GM21515 (cell line): ENCODE measurements at regions not wholly inside any gene's neighbourhood (a gene's known extent, or its start where the extent isn't known, plus 50 kb on each side); places are given as distances from the start of the nearest gene placed in this dataset.
A peak's percentile ranks its signal among the peaks of the same experiment; 100 is the strongest.

Experiments used
- ATAC-seq: cut with Tn5 transposase; IDR thresholded peaks from one replicate; pipeline ENCODE4 v1.9.1; 2021; ENCODE audit not compliant: unreplicated experiment

DNA sequence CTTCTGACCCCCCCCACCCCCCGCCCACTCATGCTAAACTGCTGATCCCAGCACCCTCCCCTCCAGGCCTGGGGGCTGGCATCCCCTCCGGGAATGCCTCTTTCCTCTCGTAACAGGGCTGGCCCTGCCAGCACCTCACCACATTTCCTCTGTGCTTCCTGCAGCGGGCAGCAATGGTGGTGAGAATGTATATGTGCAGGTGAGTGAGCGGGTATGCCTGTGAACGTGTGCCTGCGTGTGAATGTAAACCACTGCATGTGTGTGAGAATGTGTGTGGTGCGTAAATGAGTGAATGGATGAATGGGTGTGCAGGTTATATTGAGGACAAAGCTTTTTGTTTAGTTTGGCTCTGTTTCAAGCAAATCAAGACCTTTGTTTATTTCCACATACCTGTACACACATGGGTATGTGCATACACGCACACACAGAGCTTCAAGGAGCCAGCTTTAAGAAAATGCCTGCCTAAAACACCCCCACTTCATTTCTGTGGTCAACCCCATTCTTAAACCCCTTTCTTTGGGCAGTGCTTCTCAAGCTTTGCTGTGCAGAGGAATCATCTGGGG is 95.7 kb upstream of the SHB start:
- ATAC-seq = no peak

DNA sequence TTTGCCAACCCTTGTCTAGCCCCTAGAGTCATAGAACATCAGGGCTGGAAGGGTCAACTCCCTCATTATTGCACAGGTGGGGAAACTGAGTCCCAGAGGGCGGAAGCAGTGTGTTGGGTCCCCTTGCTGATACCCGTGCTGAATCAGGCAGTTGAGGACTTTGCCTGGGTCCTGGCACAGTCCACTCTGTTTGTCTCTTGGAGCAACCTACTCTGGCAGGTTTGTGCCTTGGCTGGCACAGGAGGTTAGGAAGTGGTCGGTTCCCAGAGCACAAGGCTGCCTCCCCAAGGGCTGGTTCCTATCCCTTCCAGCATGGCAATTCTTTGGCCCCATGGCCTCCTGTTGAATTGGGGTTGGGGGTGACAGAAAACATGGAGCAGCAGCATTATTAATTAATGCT is 94.5 kb upstream of the SHB start:
- ATAC-seq = no peak

DNA sequence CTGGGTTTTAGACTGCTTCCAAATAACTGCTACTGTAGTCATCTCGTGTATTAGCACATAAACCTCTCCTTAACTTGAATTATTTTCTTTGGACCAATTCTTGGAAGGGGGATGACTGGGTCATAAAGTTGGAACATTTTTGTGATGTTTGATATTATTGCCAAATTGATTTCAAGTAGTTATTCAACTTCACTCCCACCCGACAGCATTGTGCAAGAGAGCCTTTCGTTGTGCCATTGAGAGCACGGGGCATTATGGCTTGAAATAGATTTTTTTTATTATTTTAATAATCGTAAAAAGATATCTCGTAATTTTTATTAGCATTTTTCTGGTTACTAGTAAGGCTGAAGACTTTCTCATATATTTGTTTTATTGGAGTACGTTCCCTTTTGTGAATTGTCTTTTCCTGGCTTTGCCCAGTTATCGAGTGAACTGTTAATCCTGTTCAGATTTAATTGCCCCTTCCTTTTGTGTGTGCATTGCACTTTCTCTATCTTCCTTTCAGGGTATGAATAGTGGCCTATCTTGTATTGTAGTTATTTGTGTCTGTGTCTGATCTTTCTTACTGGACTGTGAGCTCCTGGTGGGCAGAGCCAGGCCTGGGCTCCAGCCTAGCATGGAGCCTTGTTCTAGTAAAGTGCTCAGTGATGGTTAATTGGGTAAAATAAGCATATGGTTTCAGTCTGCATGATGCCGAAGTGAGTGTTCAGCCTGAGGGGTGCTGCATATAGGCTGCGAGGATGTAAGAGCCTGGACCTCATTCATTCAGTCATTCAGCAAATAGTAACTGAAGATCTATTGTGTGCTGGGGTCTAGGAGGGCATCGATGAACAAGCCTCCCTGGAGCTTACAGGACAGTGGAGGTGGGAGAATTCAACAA is 93.5 kb upstream of the SHB start:
- no peak for ATAC-seq

DNA sequence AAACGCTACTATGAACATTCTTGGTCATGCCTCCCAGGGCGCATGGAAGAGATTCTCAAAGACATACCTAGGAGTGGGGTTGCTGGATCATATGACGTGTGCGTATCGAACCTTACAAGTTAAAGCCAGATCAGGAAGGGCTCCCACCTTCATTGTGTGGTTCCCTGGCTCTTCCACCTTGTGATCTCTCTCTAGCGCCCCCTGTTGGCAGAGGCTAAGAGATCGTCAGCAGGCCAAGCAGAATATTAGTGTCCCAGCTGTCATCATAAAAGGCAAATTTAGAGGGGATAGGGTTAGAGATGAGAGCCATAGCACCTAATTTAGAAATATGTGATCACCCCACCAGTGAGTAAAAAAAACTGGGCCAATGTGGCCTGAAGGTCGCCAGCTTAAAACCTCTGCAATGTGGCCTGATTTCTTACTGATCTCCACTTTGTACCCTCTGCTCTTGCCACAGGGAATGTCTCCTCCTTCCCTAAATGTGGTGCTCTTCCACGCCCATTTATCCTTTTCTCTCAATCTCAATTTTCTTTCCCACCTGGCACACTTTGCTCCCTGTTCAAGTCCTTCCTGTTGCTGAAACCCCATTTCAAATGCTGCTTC is 91.7 kb upstream of the SHB start:
- peak; percentile 63 for ATAC-seq

DNA sequence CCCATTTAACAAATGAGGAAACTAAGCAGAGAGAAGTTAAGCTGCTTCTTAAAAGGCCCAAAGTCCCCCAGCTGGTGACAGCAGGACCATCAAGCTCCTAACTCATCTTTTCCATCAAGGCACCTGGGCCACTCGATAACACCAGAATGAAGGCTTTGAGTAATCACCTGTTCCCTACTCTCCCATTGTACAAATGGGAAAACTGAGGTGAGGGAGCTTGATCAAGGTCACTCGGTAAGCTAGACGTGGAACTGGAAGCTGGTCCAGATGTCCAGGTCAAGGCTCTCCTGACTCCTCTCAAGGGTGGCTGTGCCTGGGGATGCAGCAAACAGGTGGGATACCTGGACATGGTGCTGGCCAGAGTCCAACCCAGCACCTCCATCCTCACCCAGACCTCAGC is 90.6 kb upstream of the SHB start:
- no peak for ATAC-seq

DNA sequence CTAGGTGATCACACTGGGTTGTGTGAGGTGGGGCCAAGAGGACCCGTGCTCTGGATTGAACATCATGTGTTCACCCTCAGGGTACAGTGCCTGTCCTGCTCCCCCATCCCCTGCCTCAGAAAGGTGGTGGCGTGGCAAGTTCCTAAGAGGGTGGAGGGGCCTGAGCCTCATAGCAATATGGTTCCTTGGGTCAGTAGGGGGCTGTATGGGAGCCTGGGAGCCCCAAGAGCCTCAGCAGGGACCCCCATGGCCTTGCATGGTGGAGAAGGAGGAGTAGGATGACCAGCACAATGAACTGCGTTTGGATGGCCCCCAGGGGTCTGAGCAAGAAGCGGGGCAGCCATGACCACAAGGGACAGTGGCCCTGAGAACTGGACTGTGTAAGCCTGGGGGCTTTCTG is 89.6 kb upstream of the SHB start:
- ATAC-seq = no peak

DNA sequence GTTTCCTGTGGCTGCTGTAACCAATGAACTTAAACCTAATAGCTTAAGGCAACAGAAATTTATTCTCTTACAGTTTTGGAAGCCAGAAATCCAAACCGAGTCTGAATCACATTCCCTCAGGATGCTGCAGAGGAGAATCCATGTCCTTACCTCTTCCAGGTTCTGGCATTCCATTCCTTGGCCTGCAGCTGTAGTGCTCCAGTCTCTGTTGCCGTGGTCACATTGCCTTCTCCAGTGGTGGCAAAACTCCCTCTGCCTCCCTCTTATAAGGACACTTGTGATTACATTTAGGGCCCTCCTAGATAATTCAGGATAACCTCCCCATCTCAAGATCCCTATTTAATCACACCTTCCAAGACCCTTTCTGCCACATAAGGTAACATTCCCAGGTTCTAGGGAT is 88.7 kb upstream of the SHB start:
- ATAC-seq = no peak

DNA sequence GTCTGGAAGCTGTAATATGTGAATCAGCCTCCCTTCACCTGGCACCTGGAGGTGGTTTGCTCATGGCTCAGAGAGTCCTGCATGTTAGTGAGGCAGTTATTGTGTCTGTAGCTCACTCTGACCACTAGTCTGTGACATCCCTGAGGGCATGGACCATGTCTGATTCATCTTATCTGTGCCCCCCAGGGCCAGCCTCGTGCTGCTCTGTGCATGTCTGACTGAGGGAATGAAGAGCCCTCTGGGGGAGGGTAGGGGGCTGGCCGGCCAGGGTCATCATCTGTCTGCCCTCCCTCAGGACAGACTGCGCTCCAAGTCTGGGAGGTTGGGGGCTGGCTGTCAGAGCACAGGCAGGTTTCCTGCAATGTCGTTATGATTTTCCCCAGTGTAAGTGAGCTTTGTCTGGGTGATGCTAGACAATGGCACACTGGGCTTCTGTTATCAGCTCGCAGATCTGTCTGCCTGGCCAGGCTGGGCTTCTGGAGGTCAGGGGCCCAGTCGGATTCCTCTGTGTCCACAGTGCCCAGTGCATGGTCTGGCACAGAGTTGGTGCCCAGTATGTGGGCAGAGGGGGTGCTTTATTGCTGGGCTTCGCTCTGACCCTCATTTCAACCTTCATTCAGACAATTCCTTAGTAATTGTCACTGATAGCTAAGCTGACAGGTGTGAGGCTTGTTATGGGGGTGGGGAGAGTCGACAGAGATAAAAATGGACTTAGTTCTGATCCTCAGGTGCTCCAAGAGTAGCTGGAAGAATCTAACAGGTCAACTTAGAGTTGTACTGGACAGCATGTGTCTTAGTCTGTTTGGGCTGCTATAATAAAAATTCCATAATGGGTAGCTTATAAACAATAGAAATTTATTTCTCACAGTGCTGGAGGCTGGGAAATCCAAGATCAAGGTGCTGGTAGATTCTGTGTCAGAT is 85.7 kb upstream of the SHB start:
- no peak for ATAC-seq

DNA sequence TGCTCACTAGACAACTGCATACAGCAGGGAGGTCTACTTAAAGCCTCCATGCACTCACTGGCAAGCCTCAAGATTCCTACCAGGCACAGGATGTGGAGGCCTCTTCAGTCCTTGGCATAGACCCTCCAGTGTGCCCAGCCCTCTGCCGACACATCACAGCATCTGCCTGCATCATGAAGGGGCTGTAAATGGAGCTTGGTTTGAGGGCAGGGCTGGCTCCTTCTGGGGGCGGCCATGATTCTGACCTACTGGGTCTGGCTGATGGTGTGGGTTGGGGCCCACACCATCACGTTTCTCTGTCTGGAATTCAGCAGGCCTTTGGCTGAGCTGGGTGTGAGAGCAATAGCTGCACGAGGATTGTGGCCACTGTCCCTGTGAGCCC is 84.9 kb upstream of the SHB start:
- no peak for ATAC-seq

DNA sequence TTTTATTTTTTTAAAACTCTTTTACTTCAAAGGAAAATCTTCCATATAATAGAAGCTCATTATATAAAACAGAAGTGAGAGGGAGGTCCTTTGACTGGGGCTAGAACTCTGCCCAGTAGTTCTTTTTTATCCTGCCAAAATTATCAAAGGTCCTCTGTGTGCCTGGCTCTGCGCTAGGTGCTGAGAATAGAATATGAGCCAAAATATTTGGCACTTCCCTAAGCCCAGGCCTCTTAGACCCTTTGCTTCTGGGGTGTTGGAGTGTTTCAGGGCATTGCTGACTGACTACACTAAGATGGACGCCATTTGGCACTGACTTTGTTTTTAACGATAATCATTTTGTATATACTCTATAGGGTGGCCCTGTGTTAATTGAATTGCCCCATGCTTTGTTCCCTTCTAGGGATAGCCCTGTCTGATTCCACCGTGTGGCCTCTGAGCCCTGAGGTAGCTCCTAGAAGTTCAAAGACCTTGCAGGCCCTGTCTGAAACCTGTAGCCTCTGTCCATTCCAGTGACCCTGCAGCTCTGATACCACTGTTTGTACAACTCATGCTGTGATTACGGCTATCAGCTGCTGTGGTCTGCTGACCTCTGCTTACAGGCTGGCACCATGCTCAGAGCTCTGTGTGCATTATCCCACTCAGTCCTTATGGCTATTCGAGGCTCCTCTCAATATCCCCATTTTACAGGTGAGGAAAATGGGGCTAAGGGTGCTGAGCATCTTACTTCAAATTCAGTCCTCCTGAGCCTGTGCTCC is 84.3 kb upstream of the SHB start:
- ATAC-seq = no peak

DNA sequence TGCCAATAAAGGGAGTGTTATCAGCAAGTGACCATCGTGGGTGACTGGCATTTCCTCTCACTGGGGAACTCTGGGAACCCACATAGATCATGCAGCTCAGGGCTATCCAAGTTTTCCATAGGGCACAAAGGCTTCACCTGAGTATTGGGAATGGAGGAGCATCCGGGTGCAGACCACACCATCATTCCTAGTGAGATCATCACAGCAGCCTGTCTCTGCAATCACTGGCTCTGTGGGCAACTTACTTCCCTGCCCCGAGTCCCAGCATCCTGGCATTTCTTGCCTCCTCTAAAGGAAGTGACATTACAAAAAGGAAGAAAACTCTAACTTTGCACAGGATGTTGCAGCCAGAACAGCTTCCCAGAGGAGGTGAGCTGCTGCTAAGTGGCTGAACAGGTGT is 80.6 kb upstream of the SHB start:
- no peak for ATAC-seq

DNA sequence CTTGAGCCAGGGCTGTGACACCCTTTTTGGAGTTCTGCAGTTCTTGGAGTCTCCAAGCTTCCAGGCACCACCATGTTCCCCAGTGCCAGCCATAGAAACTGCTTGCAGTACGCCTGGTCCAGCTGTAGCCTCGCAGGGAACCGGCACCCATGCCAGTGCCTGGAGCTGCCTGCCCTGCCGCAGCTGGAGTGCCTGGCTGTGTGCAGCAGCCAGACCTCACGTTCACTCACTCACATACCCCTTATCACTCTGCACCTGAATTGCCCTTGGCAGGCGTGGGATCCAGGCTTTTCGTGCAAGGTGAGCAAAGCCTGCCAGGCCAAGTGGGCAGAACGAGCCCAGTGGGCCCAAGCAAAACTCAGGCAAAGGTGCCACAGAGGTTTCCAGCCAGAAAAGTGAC is 77.8 kb upstream of the SHB start:
- ATAC-seq = no peak

DNA sequence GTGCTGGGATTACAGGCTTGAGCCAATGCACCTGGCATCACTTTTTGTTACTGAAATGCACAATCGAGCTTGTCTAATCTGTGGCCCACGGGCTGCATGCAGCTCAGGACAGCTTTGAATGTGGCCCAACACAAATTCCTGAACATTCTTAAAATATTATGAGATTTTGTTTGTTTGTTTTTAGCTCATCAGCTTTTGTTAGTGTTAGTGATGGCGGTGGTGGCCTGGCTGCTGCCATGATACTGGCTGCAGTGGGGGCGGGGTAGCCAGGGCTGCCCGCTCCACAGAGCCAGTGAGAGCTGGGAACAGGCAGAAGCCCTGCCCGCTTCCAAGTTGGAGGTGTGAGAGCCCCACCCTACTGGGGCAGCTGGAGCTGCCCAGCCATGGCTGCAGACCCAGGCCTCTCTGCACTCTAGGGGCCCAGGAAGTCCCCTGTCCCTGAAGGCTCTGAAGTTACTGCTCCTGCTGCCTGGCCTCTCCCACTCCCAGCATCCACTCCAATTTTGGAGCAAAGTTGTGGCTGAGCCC is 76.6 kb upstream of the SHB start:
- ATAC-seq = no peak

DNA sequence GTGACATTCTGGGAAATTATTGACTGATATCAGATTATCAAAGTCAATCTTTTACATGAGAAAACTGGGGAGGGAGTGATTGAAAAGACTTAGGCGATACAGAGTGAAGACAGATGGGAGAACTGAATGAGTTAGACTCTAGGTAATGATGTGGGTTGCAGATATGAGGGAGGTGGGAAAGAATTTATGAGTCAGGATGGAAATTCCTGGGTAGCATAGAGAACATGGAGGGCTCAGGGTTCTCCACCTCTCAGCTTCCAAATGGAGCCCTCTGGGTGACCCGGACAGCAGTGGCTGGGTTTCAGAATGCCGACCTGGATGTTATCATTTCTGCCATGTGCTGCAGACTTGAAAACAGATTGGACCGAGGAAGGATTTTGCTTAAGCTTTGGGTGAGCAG is 75.4 kb upstream of the SHB start:
- ATAC-seq = no peak

DNA sequence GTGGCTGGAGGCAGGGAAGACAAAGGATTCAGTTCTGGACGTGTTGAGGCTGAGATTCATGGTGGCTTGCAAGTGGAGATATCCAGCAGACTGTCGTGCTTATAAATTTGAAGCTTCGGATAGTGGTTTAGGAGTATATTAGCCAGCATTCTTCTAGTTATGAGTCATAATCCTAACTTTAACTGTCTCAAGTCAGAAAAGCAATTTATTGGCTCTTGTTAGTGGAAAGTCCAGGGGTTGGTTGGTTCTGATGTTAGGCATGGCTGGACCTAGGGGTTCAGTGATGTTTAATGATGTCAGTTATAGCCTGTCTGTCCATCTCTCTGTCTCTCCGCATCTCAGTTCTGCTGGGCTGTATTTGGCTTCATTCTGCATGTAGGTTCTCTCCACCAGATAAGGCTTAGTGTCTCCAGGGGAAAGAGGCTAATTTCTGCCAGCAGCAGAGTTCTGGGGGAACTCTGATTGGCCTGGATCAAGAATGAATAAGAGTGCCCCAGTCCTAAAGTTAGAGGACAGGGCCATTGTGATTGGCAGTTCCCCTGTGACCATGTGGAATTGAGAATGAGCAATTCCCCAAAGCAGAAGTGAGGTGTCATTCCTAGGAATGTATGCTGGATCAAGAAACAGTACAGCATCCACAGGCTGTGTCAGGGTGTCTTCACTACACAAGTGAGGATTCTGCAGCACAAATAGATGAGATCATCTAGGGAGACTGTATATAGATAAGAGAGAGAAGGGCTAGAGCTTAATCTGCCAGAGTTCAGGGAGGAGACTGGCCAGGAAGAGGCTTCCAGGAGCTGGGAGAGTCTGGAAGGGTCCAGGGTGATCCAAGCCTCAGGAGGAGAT is 72.9 kb upstream of the SHB start:
- no peak for ATAC-seq

DNA sequence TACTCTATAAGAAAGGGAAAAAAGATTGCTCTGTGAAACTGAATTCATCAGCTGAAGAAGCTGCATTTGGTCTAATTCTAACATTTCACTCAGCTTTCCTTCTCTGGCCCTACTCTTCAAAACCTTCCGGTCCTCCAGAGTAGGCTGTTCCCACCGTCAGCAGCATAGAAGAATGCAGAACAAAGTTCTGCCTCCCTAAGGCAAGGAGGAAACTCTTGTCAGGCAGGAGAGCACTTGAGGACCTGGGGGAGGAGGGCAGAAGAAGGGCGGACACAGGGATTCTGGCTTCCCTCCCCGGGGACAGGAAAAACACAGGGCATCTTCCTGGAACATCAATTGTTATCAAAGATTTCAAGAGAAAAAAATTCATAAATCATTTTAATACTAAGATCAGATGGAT is 69.2 kb upstream of the SHB start:
- no peak for ATAC-seq

DNA sequence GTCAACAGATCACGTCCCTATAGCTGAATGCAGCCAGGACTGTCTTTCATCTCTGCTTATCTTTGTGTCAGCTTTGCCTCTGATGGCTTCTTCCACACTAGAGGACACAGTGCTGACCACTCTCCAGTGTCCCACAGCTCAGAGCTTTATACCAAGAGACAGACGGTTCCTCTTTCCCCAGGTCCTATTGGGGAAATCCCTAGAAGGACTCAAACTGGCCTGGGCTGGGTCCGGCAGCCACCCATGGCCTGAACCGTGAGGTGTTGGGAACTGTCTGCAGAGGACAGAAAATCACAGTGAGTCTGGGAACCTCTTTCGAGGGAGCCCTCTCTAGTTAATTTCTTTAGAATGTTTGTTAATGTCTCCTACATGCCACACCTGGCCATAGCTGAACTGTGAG is 68.3 kb upstream of the SHB start:
- ATAC-seq = no peak

DNA sequence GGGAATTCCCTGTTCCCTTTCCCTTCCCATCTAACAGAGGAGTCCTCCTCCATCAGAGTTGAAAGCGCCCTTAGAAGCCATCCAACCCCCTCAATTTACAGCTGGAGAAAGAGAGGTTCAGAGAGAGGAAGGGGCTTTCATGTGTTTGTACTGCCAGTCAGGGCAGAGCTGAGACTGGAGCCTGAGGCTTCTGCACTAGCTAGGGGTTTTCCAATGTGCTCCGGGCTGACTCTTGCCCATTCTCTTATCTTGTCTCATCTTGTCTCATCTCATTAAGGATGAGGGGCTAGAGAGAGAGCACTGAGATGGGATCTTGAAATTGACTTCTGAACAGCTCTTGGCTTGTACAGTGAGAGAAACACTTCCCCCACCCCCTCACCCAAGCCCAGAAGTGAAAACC is 67.4 kb upstream of the SHB start:
- no peak for ATAC-seq

DNA sequence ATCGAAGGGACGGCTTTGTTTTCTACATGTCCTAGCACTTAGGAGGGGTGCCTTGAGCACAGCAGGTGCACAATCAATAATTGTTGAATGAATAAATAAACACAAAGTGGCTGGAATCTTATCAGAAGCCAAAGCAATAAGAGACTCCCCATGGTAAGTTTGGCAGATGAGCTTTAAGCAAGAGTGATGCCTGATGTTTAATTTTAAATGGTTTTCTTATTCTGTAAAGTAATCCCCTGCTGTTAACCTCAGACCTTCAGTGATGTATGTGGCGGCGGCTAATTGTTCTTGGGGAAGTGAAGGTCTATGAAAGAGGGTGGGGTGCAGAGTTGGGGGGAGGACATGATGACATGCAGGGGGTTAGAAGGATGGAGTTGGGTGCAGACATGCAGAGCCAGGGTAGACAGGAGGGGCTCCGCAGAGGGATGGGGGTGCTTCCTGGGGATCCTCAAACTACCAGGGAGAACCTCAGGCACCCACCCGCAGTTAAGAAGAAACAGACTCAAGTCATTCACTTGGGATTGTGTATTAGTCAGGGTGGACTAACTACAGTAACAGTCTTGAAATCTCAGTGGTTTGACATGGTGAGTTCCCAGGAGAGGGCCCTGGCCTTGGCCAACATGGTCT is 65.7 kb upstream of the SHB start:
- ATAC-seq = no peak
